ENCODE measurements at regions not wholly inside any gene's neighbourhood (a gene's known extent, or its start where the extent isn't known, plus 50 kb on each side); places are given as distances from the start of the nearest gene placed in this dataset.

GRCh38 chr20:63102721-63103375, 96.1 kb upstream of the BHLHE23 start:
- no peak for TF ChIP-seq POLR2AphosphoS5 (IDR thresholded peaks at IDR 0.05)
- TF ChIP-seq, protein P1, sequence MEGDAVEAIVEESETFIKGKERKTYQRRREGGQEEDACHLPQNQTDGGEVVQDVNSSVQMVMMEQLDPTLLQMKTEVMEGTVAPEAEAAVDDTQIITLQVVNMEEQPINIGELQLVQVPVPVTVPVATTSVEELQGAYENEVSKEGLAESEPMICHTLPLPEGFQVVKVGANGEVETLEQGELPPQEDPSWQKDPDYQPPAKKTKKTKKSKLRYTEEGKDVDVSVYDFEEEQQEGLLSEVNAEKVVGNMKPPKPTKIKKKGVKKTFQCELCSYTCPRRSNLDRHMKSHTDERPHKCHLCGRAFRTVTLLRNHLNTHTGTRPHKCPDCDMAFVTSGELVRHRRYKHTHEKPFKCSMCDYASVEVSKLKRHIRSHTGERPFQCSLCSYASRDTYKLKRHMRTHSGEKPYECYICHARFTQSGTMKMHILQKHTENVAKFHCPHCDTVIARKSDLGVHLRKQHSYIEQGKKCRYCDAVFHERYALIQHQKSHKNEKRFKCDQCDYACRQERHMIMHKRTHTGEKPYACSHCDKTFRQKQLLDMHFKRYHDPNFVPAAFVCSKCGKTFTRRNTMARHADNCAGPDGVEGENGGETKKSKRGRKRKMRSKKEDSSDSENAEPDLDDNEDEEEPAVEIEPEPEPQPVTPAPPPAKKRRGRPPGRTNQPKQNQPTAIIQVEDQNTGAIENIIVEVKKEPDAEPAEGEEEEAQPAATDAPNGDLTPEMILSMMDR (IDR thresholded peaks at IDR 0.05) = no peak
